GM19193 (cell line): ENCODE measurements at regions not wholly inside any gene's neighbourhood (a gene's known extent, or its start where the extent isn't known, plus 50 kb on each side); places are given as distances from the start of the nearest gene placed in this dataset.

ENCODE experiments used
- POLR2A ChIP-seq: IDR thresholded peaks from 4 replicates; pipeline ENCODE4 v1.6.1; 2011; ENCODE audit not compliant: insufficient read depth, insufficient read length; ENCODE audit errors: extremely low read depth

DNA sequence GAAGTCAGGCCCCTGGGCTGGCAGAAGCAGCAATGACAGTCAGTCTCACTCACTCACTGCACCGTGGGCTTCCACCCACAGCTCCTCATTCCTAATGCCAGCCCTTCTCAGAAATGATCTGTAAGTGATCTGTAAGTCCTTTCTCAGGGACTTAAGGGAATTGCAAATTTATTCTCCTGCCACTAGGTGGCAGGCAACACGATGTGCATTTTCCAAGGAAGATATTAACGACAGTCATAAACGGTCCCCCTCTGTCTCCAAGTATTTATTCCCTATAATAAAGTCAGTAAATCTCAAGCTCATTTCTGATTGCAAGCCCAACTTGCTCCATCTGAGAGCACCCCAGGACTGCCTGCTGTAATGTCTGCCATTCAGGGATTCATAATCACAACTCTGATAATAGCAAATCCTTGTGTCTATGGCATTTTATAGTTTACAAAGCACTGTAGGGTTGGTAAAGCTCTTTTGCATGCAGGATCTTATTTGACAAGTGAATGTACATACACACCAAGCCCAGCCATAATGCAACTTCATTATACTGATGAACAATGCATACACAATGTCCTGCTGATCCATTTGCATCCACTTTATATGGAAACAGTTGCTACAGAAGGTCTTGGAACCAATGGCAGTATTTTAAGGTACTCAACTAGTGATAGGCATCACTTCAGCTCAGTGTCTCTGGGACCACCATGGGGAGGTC lies 380.5 kb upstream of the CAMK1G start:
- TF ChIP-seq POLR2A, result no peak

DNA sequence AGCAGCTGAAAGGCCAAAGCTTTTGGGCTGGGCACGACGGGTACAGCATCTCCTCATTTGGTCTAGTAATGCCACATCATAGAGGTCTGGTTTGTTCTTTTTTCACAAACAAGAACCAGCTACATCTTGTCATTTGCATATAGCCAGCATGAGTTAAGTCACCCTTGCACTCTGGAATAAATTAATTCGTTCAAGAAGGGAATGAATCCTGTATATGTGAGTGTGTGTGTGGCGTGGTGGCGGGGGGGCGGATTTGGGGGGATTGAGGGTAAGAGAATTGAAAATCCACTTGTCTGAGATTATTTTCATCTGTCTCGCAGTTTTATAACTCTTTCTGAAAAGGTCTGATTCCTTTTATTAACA lies 380.0 kb upstream of the CAMK1G start:
- no peak for TF ChIP-seq POLR2A

- TF ChIP-seq POLR2A, result no peak
Measured at GRCh38 chr1:209205039-209205438, 378.5 kb upstream of the CAMK1G start.

- TF ChIP-seq POLR2A, result no peak
Measured at GRCh38 chr1:209207126-209207700, 376.3 kb upstream of the CAMK1G start.

DNA sequence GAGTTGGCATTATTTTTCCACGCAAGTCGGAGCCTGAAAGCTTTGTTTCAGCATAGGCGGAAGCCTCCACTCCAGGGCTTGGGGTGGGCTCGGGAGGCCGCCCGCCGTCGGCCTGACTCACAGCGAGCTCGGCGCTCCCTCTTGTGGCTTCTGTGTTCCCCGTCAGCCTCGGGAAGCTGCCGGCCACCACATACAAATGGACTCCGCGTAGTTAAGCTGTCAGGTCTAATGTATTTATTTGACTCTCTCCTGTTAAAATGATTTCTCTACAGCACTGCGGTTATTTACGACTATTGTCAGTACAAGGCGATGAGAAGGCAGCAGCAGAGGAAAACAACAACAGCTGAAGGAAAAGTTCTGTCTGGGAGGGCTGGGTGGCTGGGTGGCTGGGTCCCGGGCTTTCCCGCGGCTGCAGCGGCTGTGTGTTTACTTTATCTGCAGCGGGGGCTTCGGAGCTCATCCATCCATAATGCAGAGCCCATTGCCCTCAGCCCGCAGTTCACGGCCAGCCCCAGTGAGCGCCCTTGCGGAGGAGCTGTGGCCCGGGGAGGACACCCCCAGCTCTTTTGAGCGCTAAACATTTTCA lies 375.7 kb upstream of the CAMK1G start:
- TF ChIP-seq POLR2A, result no peak

DNA sequence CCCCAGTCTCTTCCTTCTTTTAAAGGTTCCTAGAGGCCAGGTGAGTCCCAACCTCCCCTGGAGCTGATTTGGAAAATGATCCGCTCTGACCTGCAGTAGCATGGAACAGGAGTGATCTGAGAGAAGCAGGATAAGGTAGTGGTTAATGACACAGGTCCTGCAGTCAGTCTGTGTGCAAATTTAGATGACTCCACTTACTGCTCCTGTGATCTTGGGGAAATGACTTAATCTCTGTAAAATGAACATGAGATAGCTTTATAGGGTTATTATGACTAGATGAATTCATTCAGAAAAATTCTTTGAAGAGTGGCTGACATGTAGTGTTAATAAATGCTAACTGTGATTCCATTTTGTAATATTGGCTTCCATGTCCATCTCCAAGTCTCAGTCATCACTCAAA lies 374.9 kb upstream of the CAMK1G start:
- no peak for TF ChIP-seq POLR2A

- no peak for TF ChIP-seq POLR2A
Measured at GRCh38 chr1:209213989-209214388, 369.5 kb upstream of the CAMK1G start.

- TF ChIP-seq POLR2A, result no peak
Measured at GRCh38 chr1:209215826-209216225, 367.7 kb upstream of the CAMK1G start.

DNA sequence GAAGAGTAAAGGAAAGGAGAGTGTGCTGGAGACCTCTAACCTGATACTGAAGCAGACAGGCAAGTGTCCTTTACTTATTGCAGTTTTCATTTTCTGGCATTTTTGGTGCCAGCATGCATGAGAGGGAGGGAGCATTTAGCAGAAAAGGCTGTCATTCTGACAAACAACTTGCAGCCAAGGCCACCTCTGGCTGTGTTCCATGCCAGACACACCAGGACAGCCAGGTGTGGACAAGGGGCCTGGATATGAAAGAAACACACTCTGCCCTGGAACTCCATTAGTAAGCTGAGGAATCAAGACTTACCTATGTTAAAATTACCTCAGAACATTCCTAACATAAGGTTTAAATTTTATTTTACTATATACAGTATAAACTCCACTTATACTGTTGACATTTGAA lies 365.4 kb upstream of the CAMK1G start:
- TF ChIP-seq POLR2A, result no peak

GRCh38 chr1:209218981-209219380 lies 364.5 kb upstream of the CAMK1G start:
- no peak for TF ChIP-seq POLR2A

DNA sequence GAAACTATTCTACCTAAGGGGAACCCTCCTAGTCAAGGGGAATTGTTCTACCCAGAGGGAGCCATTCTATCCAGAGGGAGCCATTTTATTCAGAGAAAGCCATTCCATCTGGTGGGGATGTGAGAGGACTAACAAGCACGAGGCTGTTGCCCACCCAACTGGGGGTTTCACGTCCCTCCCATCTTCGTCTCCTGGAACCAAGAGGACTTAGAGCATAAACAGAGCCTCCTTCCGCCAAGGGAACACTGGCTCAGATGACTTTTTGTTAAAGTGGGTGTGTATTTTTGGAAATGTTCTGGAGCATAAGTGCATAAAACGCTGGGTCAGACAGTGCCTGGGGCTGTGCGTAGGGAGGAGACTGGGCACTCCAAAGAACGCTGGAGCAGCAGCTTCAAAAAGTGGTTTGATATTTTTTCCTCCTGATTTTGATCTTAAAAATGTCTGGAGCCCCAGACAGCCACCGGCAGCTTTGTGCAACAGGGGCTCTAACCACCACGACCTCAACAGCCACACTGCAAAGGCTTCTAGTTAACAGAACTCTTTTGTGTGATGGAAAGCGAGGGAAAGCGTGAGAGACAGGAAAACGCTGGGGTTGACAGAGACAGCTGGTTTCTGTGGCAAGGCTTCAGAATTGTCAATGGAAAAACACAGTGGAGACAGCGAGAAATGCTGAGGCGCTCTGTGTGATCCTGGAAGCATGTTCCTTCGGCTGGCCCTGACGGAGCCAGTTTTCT lies 363.6 kb upstream of the CAMK1G start:
- no peak for TF ChIP-seq POLR2A

GRCh38 chr1:209222826-209223225 lies 360.7 kb upstream of the CAMK1G start:
- no peak for TF ChIP-seq POLR2A

GRCh38 chr1:209223791-209224190 lies 359.7 kb upstream of the CAMK1G start:
- no peak for TF ChIP-seq POLR2A

- TF ChIP-seq POLR2A, result no peak
Measured at GRCh38 chr1:209224886-209225285, 358.6 kb upstream of the CAMK1G start.

DNA sequence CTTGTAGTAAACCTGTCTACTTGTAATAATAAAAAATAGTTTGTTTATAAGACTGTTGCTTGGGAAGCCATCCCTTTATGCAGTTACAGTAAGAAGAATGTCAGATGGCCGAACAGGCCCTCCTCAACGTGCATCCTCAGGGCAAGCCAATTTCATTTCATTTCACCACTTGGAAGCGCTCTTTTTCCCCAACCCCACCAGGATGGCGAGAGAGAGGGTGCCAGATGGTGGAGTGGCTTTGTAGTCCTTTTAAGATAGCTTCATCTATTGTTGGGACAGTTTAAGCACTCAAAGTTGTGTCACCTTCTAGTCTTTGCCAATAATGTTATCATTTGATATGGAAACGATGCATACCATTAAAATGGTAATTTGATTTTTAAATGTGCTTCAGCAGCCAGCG lies 356.3 kb upstream of the CAMK1G start:
- no peak for TF ChIP-seq POLR2A

DNA sequence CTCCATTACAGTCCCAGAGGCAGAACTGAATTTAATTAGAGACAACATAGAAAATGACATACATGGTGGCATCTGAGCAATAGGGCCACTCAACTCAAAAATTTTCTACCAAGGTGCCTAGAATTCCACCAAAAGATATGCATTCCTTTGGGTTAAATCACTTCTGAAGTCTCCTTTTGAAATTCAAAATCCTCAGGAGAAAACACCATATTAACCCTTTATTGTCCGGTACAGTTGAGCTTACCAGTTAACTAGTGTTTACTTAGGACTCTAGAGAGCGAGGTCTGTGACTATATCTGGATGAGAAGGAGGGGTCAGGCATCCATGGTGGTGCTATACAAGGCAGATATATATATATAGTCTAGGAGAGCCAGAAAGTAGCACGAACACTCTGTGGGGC lies 355.6 kb upstream of the CAMK1G start:
- no peak for TF ChIP-seq POLR2A

- no peak for TF ChIP-seq POLR2A
Measured at GRCh38 chr1:209229494-209230061, 353.9 kb upstream of the CAMK1G start.
